ENCODE measurements at regions not wholly inside any gene's neighbourhood (a gene's known extent, or its start where the extent isn't known, plus 50 kb on each side); places are given as distances from the start of the nearest gene placed in this dataset.

GRCh38 chrX:110557864-110558263, 199.2 kb downstream of the RTL9 start:
- no peak for TF ChIP-seq CTCF (IDR thresholded peaks at IDR 0.05; ENCODE audit: low read depth, low read length)
- DNase-seq (ENCODE audit: extremely low read depth, low read depth), result no peak

- no peak for DNase-seq (ENCODE audit: extremely low read depth, low read depth)
- no peak for TF ChIP-seq CTCF (IDR thresholded peaks at IDR 0.05; ENCODE audit: low read depth, low read length)
Measured at GRCh38 chrX:110558406-110558805, 199.8 kb downstream of the RTL9 start.

- no peak for TF ChIP-seq CTCF (IDR thresholded peaks at IDR 0.05; ENCODE audit: low read depth, low read length)
- DNase-seq (ENCODE audit: extremely low read depth, low read depth), result no peak
Measured at GRCh38 chrX:110561034-110561433, 202.4 kb downstream of the RTL9 start.

GRCh38 chrX:110563282-110563681, 204.6 kb downstream of the RTL9 start:
- TF ChIP-seq CTCF (IDR thresholded peaks at IDR 0.05; ENCODE audit: low read depth, low read length), result no peak
- no peak for DNase-seq (ENCODE audit: extremely low read depth, low read depth)

GRCh38 chrX:110568441-110568840, 209.8 kb downstream of the RTL9 start:
- TF ChIP-seq CTCF (IDR thresholded peaks at IDR 0.05; ENCODE audit: low read depth, low read length), result no peak
- DNase-seq (ENCODE audit: extremely low read depth, low read depth), result no peak

GRCh38 chrX:110569506-110569905, 210.9 kb downstream of the RTL9 start:
- no peak for TF ChIP-seq CTCF (IDR thresholded peaks at IDR 0.05; ENCODE audit: low read depth, low read length)
- no peak for DNase-seq (ENCODE audit: extremely low read depth, low read depth)

- no peak for TF ChIP-seq CTCF (IDR thresholded peaks at IDR 0.05; ENCODE audit: low read depth, low read length)
- no peak for DNase-seq (ENCODE audit: extremely low read depth, low read depth)
Measured at GRCh38 chrX:110578270-110578669, 217.3 kb downstream of the CHRDL1 start.
